Erythroblast (primary cell): ENCODE measurements at regions not wholly inside any gene's neighbourhood (a gene's known extent, or its start where the extent isn't known, plus 50 kb on each side); places are given as distances from the start of the nearest gene placed in this dataset.
"Not testable (repeated sequence)": the region's sequence is repeated elsewhere in the genome, so short reads cannot be mapped to it uniquely, and the experiment has no call there.

Experiments
- DNase-seq, 2 experiments: peaks; one replicate each; lab custom pipeline; 2025; lab: John Stamatoyannopoulos, UW
- GATA1 ChIP-seq: IDR thresholded peaks from 2 replicates; pipeline ENCODE4 v1.6.1; 2011; ENCODE audit warnings: low read depth, mild to moderate bottlenecking, control low read depth, low read length, moderate library complexity
- POLR2A ChIP-seq: IDR thresholded peaks from 2 replicates; pipeline ENCODE4 v1.6.1; 2011; ENCODE audit warnings: mild to moderate bottlenecking, low read length

DNA sequence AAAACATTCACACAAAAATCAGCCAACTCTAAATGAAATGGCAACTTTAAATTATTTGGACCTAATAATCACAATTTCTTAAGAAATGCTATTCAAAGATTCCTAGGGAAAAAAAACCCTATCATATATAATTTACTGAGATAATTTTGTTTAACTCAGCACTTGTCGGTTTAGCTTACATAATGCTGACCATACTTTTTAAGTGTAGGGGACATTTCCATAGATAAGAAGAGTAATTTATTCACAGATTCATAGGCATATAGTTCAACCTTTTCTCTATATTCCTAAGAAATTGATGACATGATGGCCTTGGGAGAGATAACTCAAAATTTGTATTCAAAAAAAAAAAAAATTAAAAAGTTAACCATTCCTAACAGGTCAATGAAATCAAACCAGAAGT lies 260.8 kb upstream of the PGRMC2 start:
- no peak for TF ChIP-seq POLR2A
- no peak for DNase-seq

DNA sequence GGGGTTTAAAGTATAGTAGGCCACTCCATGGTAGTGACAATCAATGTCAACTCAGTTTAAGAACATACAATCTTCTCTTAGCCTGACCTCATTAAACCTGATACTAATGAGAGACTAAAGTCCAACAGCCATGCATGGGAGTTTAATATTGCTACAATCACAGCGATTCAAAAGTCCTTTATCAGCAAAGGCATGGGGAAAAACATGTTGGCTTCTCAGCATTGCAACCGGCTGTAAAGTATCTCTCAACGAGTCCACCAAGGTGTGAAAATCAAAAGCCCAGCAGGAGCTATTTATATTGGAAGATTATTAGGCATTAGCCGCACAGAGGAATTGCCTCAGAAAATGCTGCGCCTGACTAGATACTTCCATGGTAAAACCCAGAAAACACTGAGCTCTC lies 256.7 kb upstream of the PGRMC2 start:
- no peak for DNase-seq
- TF ChIP-seq POLR2A (no peak), GATA1 (no peak)

GRCh38 chr4:128543696-128544095 lies 256.1 kb upstream of the PGRMC2 start:
- TF ChIP-seq GATA1 = no peak
- no peak for TF ChIP-seq POLR2A
- no peak for DNase-seq

DNA sequence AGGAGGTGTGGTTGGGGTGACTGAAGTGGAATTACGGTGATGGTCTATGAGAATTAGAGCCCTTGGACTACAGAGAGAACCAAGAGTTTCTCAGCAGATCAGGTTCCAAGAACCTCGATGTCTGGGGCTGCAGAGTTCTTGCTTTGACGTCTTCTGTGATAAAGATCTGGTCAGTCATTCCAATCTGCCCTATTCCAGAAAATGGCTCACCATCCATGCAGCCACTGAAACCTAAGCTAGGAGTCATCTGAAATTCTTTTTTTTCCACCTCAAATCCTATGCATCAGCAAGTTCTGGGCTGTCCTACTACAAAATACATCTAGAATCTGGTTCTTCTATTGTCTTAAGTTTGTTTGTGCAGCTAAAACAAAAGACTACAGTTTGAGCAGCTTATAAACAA lies 254.4 kb upstream of the PGRMC2 start:
- TF ChIP-seq POLR2A (no peak), GATA1 (no peak)
- no peak for DNase-seq

DNA sequence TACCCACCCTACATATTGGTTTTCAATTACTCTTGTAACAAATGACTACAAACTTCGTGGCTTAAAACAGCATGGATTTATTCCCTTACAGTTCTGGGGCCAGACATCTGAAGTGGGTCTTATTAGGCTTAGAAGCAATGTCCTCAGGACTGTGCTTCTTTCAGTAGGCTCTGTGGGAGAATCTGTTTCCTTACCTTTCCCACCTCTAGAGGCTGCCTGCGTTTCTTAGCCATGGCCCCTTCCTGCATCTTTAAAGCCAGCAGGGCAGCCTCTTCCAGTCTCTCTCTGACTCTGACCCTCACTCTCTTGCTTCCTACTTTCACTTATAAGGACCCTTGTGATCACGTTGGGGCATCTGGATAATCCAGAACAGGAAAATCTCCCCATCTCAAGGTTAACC lies 252.5 kb upstream of the PGRMC2 start:
- TF ChIP-seq POLR2A (no peak), GATA1 (no peak)

GRCh38 chr4:128538111-128538882 lies 250.7 kb upstream of the PGRMC2 start:
- no peak for DNase-seq
- TF ChIP-seq GATA1 = no peak
- no peak for TF ChIP-seq POLR2A

More for the DNA sequence above, 252.5 kb upstream of the PGRMC2 start:
- no peak for DNase-seq

GRCh38 chr4:128536746-128537145 lies 249.1 kb upstream of the PGRMC2 start:
- no peak for TF ChIP-seq POLR2A
- no peak for TF ChIP-seq GATA1
- DNase-seq = no peak

DNA sequence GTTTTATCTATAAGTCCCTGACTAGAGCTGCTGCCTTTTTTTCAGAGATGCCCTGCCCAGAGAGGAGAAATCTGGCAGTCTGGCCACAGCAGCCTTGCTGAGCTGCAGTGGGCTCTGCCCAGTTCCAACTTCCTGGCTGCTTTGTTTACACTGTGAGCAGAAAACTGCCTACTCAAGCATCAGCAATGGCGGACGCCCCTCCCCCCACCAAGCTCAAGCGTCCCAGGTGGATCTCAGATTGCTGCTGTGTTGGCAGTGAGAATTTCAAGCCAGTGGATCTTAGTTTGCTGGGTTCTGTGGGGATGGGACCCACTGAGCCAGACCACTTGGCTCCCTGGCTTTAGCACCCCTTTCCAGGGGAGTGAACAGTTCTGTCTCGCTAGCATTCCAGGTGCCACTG lies 247.9 kb upstream of the PGRMC2 start:
- DNase-seq = not testable (repeated sequence)

DNA sequence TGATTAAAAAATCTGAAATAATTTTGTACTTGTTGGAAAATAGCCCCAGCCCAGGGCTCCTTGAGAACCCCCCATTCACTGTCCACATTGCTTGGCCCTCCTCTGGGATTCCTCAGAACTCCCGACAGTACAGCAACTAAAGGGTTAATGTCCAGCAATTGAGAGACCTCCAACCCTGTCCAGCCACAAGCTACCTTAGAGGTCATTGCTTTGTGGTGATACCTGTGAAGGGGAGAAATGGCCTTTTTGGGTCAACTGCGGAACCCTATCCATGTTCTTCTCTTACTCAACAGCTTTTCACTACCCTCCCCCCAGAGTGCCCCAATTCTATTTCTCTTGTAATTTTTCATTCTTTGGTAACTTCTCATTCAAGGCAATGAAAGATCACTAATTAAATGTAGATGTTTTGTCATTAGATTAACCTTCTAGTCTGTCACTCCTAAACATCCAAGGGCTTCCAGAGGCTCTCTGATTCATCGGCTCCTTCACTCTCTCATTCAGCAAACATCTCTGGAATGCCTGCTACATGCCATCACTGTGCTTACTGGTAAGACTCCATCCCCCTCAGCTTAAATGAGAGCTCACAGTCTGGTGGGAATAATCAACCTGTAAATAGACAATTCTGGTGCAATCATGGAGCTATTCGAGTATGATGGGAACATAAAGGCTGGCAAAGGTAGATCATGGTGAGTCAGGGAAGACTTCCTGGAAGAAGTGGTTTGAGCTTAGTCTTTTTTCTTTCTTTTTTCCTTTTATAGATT lies 241.4 kb upstream of the PGRMC2 start:
- TF ChIP-seq GATA1 (no peak), POLR2A (no peak)
- no peak for DNase-seq

DNA sequence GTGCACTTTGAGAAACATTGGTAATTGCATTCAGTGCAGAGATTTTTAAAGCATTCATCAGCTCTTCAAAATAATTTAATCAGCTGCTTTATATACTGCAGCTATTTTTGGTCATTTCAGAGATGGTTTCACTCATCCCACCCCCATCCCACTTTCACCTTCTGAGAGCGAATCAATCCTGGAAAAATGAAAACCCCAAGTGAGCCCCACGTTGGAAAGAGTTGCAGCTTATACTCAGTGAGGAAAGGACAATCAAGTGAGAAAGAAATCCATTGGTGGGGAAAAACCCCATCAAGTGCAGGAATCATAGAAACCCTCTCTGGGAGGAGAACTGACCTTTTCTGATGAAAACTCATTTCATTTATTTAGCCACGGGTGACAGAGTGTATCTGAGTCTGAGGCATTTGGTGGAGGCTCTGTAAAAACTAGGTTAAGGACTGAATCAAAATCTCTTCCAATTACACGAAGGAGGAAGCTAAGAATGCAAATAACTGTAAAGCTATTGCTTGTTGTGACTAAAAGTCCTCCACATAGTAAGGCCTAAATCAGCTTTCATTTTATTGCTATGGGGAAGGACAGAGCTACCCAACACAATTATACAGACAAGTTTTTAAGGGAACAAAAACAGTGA lies 240.4 kb upstream of the PGRMC2 start:
- TF ChIP-seq GATA1 = no peak
- TF ChIP-seq POLR2A = no peak
- DNase-seq = no peak

- no peak for TF ChIP-seq POLR2A
- no peak for TF ChIP-seq GATA1
- DNase-seq = no peak
Measured at GRCh38 chr4:128527351-128527750, 239.7 kb upstream of the PGRMC2 start.

DNA sequence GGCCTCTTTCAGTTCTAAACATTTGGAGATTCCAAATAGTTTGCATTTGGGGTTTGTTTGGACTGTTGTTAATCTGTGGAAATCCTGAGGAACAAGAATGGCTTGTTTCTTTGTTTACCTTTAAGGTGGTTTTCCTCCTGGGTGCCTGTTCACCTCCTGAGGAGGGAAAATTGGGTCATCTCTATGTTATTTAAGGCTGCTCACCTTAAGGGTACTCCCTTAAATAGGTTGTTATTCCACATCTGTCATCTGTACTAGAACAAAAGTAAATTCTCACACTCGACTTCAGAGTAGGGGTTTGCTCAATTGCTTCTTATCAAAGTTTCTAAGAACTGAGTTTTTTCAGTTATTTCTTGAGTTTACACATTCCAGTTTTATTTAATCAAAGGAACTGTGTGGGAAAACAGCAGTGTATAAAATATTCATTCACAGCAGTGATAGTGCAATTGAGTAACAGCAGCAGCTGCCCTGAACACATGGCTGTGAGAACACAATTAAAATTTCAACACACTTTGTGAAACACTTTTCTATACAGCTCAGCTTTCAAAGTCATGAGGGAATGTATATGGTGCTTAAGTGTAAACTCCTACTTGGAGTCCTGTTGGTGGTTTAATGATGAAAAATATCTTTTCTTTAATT lies 238.5 kb upstream of the PGRMC2 start:
- no peak for DNase-seq
- TF ChIP-seq POLR2A (no peak), GATA1 (no peak)

GRCh38 chr4:128525387-128525786 lies 237.8 kb upstream of the PGRMC2 start:
- TF ChIP-seq POLR2A = peak; percentile 54
- TF ChIP-seq GATA1 = no peak
- peak; percentile 57 to 76 for DNase-seq

DNA sequence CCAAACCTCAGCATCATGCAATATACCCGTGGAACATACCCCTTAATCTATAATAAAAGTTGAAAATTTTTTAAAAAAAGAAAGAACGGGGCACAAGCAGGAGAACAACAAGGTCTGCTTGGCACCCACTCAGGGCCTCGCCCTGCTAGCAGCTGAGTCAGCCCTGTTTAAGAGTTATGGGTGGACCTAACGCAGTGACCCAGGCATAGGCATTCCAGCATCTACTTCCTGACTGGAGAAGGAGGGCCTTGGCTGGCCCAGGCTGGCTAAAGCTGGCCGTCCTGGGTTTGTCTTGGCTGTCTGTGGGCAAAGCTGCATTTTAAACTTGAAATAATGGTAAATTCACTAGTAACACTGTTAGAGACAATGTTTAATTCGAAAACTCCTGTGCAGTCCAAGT lies 236.7 kb upstream of the PGRMC2 start:
- peak; percentile 70 to 80 for DNase-seq
- no peak for TF ChIP-seq POLR2A
- TF ChIP-seq GATA1 = no peak
